Thymus (tissue), 11 donors: ENCODE measurements at regions not wholly inside any gene's neighbourhood (a gene's known extent, or its start where the extent isn't known, plus 50 kb on each side); places are given as distances from the start of the nearest gene placed in this dataset.

Source experiments
- DNase-seq, 9 donors: peaks; one replicate each; pipeline ENCODE4 v3.0.0-alpha.2; 2013; ENCODE audit warnings: low spot score in 9 of 9, low read depth in 6 of 9, missing footprints in 1 of 9
- H3K27ac ChIP-seq, 2 donors: one replicate each; pipeline ENCODE4 v1.5.1; 2013; ENCODE audit warnings: control low read depth in 1 of 2, low read depth in 1 of 2, low read length in 1 of 2, mild to moderate bottlenecking in 1 of 2, moderate library complexity in 1 of 2
- H3K27me3 ChIP-seq, 2 donors: one replicate each; pipeline ENCODE4 v1.5.1; 2013; ENCODE audit warnings: low read length in 1 of 2; ENCODE audit not compliant: control insufficient read depth in 2 of 2, insufficient read depth in 1 of 2
- H3K36me3 ChIP-seq, 2 donors: one replicate each; pipeline ENCODE4 v1.5.1; 2013; ENCODE audit warnings: low read length in 1 of 2, mild to moderate bottlenecking in 1 of 2, moderate library complexity in 1 of 2; ENCODE audit not compliant: control insufficient read depth in 2 of 2, insufficient read depth in 2 of 2
- H3K4me1 ChIP-seq, 2 donors: one replicate each; pipeline ENCODE4 v1.5.1; 2013; ENCODE audit warnings: low read length in 2 of 2; ENCODE audit not compliant: control insufficient read depth in 2 of 2, insufficient read depth in 2 of 2
- H3K4me3 ChIP-seq, 2 donors: one replicate each; pipeline ENCODE4 v1.5.1; 2013; ENCODE audit warnings: low read length in 2 of 2, control low read depth in 1 of 2, mild to moderate bottlenecking in 1 of 2
- H3K9me3 ChIP-seq, 2 donors: one replicate each; pipeline ENCODE4 v1.5.1; 2013; ENCODE audit warnings: low read length in 1 of 2, mild to moderate bottlenecking in 1 of 2; ENCODE audit not compliant: control insufficient read depth in 2 of 2, insufficient read depth in 1 of 2
- WGBS: extraction: QIAGEN DNeasy Blood & Tissue Kit; methylation state at CpG from one replicate; pipeline ENCODE4 v1.1.7; 2013; 5-methylcytosine and 5-hydroxymethylcytosine counted together
- donor health status: healthy.

DNA sequence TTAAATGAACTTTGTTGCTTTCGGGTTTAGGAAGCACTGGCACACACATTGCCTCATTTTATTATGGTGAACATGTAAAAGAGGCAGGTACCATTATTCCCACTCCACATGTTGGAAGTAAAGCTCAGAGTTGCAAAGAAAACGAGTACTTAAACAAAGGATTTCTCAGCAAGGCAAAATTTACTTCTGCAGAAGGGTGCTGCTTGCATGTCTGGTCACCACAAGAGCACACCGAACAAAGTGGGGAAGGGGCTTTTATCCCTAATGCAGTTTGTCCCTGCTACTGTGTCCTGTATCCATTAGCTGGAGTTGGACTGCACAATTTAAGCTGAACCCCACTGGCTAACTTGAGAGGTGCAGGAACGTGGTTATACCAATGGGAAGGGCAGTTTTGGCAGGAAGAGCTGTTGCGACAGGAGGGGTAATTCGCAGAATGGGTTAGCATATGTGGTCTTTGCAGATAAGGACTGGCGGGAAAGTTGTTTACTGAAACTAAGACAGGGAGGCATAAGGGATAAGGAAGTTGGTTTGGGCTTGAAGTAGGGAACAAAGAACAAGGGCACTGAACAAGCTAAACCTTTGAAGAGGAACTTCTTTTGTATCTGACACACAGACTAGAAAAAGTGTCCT is 545.5 kb downstream of the UQCRFS1 start:
- DNase-seq = no peak
- WGBS = 90% methylated on average over 7 of the region's 7 CpGs
- no peaks in the 10 kb centered on the region for H3K4me1 ChIP-seq
- no peaks in the 10 kb centered on the region for H3K36me3 ChIP-seq
- no peak overlapping the region for H3K27ac ChIP-seq
- H3K4me3 ChIP-seq = no peak overlapping the region
- H3K27me3 ChIP-seq = no peaks in the 10 kb centered on the region
- peaks cover 5% of the 10 kb centered on the region in 2 donors for H3K9me3 ChIP-seq

DNA sequence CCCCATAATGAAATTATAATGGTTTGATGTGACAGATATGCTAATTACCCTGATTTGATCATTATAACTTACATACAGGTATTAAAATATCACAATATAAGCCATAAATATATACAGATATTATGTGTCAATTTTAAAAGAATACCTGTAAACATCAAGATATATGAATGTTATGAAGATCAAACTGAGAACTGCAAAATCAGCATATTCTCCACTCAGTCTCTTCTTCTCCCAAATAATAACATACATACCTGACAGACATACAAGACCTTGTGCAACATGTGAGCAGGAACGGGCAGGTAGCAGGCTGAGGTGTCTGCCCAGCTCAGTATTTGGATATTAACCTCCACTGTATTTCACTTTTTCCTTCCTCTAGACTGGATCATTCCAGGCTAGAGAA is 547.2 kb downstream of the UQCRFS1 start:
- Histone ChIP-seq H3K4me1 (no peaks in the 10 kb centered on the region), H3K36me3 (no peaks in the 10 kb centered on the region), H3K4me3 (no peak overlapping the region), H3K27ac (no peak overlapping the region), H3K27me3 (no peaks in the 10 kb centered on the region), H3K9me3 (peaks cover 5% of the 10 kb centered on the region in 2 donors)
- no peak for DNase-seq
- 94% methylated on average over 1 of the region's 1 CpG for WGBS

DNA sequence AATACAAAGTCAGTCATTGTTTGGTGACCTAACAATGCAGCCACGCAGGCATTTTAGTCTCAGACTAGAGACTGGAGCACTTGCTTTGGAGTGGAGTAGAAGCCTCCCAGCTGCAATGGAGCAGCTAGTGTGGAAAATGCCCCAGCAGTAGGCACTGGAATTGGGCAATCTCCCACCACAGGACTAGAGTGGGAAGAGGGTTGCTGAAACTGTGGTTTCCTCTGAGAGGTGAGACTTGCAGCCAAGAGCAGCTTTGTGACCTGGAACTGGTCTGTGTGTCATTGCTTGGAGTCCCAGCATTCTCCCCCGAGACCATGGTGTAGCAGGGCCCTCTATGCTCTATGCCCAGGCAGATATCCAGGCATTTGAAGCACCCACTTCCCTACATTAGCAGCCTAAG is 556.3 kb downstream of the UQCRFS1 start:
- H3K27ac ChIP-seq = no peak overlapping the region
- DNase-seq = no peak
- peaks cover 0 to 5% of the 10 kb centered on the region in 2 donors for H3K27me3 ChIP-seq
- WGBS = 87% methylated on average over 2 of the region's 2 CpGs
- H3K4me3 ChIP-seq = no peak overlapping the region
- H3K9me3 ChIP-seq = peaks cover 1 to 7% of the 10 kb centered on the region in 2 donors
- peaks cover 20 to 22% of the 10 kb centered on the region in 2 donors for H3K4me1 ChIP-seq
- H3K36me3 ChIP-seq = no peaks in the 10 kb centered on the region

DNA sequence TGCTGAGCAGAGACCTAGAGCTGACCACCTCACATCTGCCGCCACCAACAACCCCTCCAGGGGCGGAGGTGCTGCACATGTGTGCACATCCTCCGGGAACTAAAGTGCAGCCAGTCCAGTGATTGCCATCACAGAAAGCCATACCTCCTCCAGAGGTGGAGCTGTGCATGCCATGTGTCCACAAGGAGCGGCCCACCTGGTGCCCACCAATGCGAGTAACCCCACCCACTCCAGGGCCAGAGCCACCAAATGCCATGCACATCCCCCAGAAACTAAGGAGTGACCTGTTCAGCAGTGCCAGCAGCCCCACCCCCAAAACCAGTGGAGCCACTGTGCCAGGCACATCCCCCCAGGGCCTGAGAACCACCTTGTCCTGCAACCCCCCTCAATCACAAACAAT is 557.9 kb downstream of the UQCRFS1 start:
- peaks cover 0 to 5% of the 10 kb centered on the region in 2 donors for H3K27me3 ChIP-seq
- no peak overlapping the region for H3K27ac ChIP-seq
- peaks cover 32 to 38% of the 10 kb centered on the region in 2 donors for H3K4me1 ChIP-seq
- 97% methylated on average over 5 of the region's 5 CpGs for WGBS
- peaks cover 1 to 7% of the 10 kb centered on the region in 2 donors for H3K9me3 ChIP-seq
- DNase-seq = no peak
- H3K4me3 ChIP-seq = no peak overlapping the region
- H3K36me3 ChIP-seq = no peaks in the 10 kb centered on the region

DNA sequence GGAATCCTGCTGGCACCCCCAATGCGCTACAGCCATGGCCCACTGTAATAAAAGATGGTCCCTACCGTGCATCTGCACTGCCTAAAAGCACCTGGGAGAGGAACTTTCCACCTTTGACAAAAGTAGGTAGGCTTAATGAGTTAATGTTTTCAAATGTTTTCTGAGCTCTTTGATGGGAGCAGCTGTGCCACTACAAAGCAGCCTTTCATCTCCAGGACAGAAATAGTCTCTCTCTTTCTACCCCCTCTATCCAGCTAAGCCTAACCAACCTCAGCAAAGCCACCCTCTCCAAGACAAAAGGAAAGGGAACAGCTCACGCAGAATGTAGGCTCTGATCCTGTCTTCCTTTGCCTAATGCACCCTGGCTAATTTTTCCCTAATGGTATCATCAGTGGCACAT is 560.2 kb downstream of the UQCRFS1 start:
- DNase-seq = peak in 8 of 9 donors; percentile 48 to 87 (median 66)
- WGBS = 16% methylated on average over 3 of the region's 3 CpGs

DNA sequence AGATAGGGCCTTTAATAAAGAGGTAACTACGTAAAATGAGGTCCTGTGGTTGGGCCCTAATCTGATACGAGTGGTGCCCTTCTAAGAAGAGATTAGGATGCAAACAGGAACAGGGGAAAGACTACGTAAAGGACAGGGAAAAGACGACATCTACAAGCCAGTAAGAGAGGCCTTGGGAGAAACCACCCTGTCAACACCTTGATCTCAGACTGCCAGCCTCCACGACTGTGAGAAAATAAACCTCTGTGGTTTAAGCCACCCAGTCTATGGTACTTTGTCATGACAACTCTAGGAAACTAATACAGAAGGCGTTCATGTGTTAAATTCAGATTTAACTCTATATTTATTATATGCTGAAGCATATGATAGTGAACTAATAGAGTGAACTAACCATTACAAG is 566.3 kb downstream of the UQCRFS1 start:
- H3K36me3 ChIP-seq = no peaks in the 10 kb centered on the region
- H3K27ac ChIP-seq = no peak overlapping the region
- no peaks in the 10 kb centered on the region for H3K9me3 ChIP-seq
- peaks cover 12 to 18% of the 10 kb centered on the region in 2 donors for H3K4me1 ChIP-seq
- no peak for DNase-seq
- H3K27me3 ChIP-seq = no peaks in the 10 kb centered on the region
- 67% methylated on average over 6 of the region's 6 CpGs for WGBS
- no peak overlapping the region for H3K4me3 ChIP-seq

More for the DNA sequence above, 560.2 kb downstream of the UQCRFS1 start:
- Histone ChIP-seq H3K27ac (no peak overlapping the region), H3K36me3 (no peaks in the 10 kb centered on the region), H3K4me1 (peaks cover 32 to 40% of the 10 kb centered on the region in 2 donors), H3K4me3 (no peak overlapping the region), H3K9me3 (peaks cover 1 to 7% of the 10 kb centered on the region in 2 donors), H3K27me3 (peaks cover 0 to 5% of the 10 kb centered on the region in 2 donors)

DNA sequence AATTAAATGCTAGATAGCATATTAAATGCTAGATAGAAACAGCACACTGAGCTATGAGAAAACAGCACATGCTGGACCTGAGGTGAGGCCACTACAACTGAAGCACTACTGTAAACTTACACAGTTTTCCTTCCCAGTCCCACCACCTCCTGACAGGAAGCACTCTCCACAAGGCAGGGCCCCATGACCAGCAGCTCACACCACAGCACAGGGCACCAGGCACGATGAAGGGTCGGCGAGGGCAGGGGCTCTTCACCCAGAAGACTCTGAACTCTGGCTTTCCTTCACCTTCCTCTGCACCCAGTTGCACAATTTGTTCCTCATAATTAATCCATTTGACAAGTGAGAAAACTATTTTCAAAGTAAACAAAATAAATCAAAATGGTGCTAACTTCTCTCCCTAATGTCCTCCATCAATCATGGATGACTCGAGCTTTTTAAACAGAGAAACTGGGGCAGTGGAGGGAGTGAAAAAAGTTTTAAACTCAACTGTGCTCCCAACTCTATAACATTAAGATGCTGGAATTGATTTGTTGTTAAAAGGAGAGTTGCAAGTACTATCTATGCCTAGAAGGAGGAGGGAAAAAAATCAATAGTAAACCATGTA is 568.7 kb downstream of the UQCRFS1 start:
- Histone ChIP-seq H3K9me3 (no peaks in the 10 kb centered on the region), H3K27ac (no peak overlapping the region), H3K4me3 (no peak overlapping the region), H3K36me3 (no peaks in the 10 kb centered on the region), H3K4me1 (no peaks in the 10 kb centered on the region), H3K27me3 (no peaks in the 10 kb centered on the region)
- no peak for DNase-seq
- WGBS = 59% methylated on average over 4 of the region's 4 CpGs

DNA sequence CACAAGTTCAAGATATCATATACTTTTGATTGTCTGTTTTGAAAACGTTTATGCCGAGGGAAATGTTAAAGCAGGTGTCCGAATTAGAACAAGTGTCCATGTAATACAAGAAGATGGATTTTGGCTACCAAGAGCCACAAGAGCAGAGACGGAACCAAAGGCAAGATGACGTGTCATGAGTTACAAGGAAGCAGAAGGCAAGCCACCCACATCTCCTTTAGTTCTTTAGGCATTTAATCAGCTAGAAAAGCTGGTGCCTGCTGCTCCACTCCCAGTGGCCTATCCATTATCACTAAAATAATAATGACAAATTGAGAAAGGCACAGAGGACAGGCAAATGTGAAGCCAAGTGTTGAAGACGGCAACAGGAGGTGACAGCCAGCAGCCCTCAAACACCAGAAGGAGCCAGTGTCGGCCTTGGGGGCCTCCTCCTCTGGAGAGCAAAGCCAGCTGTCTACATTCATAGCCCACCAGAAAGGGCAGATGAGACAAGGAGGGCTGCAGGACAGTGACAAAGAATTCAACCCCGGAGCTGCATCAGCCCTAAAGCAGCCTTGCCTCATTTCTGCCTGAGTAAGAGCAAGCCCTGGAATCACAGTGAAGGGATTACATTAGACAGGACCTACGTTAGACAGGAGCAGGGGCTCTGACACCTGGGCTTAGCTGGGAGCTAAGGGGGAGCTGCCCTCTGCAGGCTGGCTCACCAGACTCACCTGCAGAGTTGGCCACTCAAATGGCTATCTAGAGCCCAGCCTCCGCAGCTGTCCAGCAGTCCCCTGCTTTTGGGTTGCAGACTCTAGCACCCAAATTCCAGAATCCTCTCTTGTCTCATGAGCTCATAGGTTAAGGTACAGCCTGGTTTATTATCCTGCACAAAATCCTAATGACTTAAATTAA is 569.9 kb downstream of the UQCRFS1 start:
- Histone ChIP-seq H3K27me3 (no peaks in the 10 kb centered on the region), H3K4me3 (no peak overlapping the region), H3K36me3 (no peaks in the 10 kb centered on the region), H3K9me3 (no peaks in the 10 kb centered on the region), H3K4me1 (peaks cover 0 to 8% of the 10 kb centered on the region in 2 donors), H3K27ac (no peak overlapping the region)
- no peak for DNase-seq
- WGBS = 93% methylated on average over 10 of the region's 10 CpGs

DNA sequence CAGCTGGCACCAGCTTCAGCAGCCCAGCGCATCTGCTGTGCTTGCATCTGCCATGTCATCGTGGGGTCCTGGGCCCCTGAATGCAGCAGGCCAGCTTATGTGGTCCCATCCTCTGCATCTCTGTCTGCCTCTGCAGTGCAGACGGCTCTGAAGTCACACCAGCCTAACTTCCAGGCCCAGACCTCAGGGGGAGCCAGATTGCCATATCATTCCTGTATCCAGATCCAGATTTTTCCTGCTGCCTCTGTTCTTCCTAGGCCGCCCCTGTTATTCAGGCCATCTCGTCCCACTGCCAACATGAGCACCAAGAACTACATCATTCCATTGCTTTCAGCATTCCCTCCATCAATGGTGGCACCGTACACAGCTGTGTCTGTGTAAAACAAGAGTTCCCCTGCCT is 571.6 kb downstream of the UQCRFS1 start:
- Histone ChIP-seq H3K27me3 (no peaks in the 10 kb centered on the region), H3K4me3 (no peak overlapping the region), H3K27ac (no peak overlapping the region), H3K36me3 (no peaks in the 10 kb centered on the region), H3K9me3 (no peaks in the 10 kb centered on the region), H3K4me1 (peaks cover 0 to 8% of the 10 kb centered on the region in 2 donors)
- no peak for DNase-seq
- 97% methylated on average over 6 of the region's 6 CpGs for WGBS
